Spleen (tissue), 11 donors: ENCODE measurements at regions not wholly inside any gene's neighbourhood (a gene's known extent, or its start where the extent isn't known, plus 50 kb on each side); places are given as distances from the start of the nearest gene placed in this dataset.
A peak's percentile ranks its signal among the peaks of the same experiment; 100 is the strongest.

Experiments used
- DNase-seq: peaks from one replicate; pipeline ENCODE4 v3.0.0-alpha.2; 2020
- H3K27ac ChIP-seq, 8 donors: fragments of 200-600 bp; sonication (generic) in 7 of 8; 1 replicate in 4 of 8; 2 replicates in 4 of 8; pipeline versions ENCODE4 v1.5.0 to v1.8.0; 2016 to 2021; ENCODE audit warnings: inconsistent platforms in 4 of 8, mild to moderate bottlenecking in 4 of 8, moderate library complexity in 1 of 8
- H3K27me3 ChIP-seq, 7 donors: fragments of 200-600 bp; sonication (generic) in 6 of 7; replicated peaks in 1 of 7; 1 replicate in 4 of 7; 2 replicates in 3 of 7; pipeline versions ENCODE4 v1.5.0 to v1.8.0; 2016 to 2021; ENCODE audit warnings: inconsistent platforms in 3 of 7, mild to moderate bottlenecking in 1 of 7
- H3K36me3 ChIP-seq, 6 donors: fragments of 200-600 bp; sonication (generic) in 5 of 6; 1 replicate in 4 of 6; 2 replicates in 2 of 6; pipeline versions ENCODE4 v1.5.0 to v1.8.0; 2016 to 2021; ENCODE audit warnings: inconsistent platforms in 2 of 6
- H3K4me1 ChIP-seq, 6 donors: fragments of 200-600 bp; sonication (generic) in 5 of 6; 1 replicate in 3 of 6; 2 replicates in 3 of 6; pipeline versions ENCODE4 v1.5.0 to v1.8.0; 2016 to 2021; ENCODE audit warnings: inconsistent platforms in 3 of 6
- H3K4me3 ChIP-seq, 8 donors: fragments of 200-600 bp; sonication (generic) in 7 of 8; 1 replicate in 4 of 8; 2 replicates in 4 of 8; pipeline versions ENCODE4 v1.5.0 to v1.8.0; 2016 to 2021; ENCODE audit warnings: inconsistent platforms in 4 of 8, mild to moderate bottlenecking in 4 of 8, moderate library complexity in 2 of 8
- H3K9me3 ChIP-seq, 8 donors: fragments of 200-600 bp; sonication (generic) in 7 of 8; 1 replicate in 4 of 8; 2 replicates in 4 of 8; pipeline versions ENCODE4 v1.5.0 to v1.8.0; 2016 to 2021; ENCODE audit warnings: inconsistent platforms in 4 of 8
- POLR2A ChIP-seq, 3 donors: fragments of 450-650 bp; IDR thresholded peaks; one replicate each; pipeline ENCODE4 v1.5.1; 2017; ENCODE audit warnings: antibody characterized with exemption in 3 of 3, mild to moderate bottlenecking in 1 of 3
- POLR2AphosphoS5 ChIP-seq, 3 donors: sonication (generic); formaldehyde crosslinking; IDR thresholded peaks; one replicate each; pipeline ENCODE4 v1.5.1; 2017; ENCODE audit warnings: antibody characterized with exemption in 3 of 3
- WGBS, 5 donors: extraction: QIAGEN DNeasy Blood & Tissue Kit in 3 of 5; methylation state at CpG; one replicate each; pipeline versions ENCODE4 v1.1.5 to v1.1.7; 2013 to 2018; 5-methylcytosine and 5-hydroxymethylcytosine counted together
- intact Hi-C: fragments of 100-400 bp; cut with DNase I; formaldehyde crosslinking; loops from one replicate; pipeline ENCODE4 v1.15.0; 2023; ENCODE audit warnings: low total_unique reads
- TF ChIP-seq, protein P1 (sequence below), 11 experiments: fragments of 200-600 bp in 7 of 11; fragments of 450-650 bp in 4 of 11; sonication (generic) in 4 of 11; IDR thresholded peaks in 8 of 11; conservative IDR thresholded peaks in 3 of 11; 1 replicate in 7 of 11; 2 replicates in 4 of 11; pipeline versions ENCODE4 v1.4.0 to v1.8.0; 2016 to 2021; ENCODE audit warnings: antibody characterized with exemption in 11 of 11, inconsistent platforms in 4 of 11, mild to moderate bottlenecking in 1 of 11
- donor health status: healthy with polysubstance abuse.
- donor health status: DM: no; HTN: no; CAD: no; lungs with moderate emphysema.
- donor health status: DM: no; HTN: no; CAD: no.
- donor health status: Bipolar disorder and iron deficiency.
- donor health status: healthy.
- donor health status: DM: no; HTN: no; CAD: no.
- donor health status: DM: yes; HTN: yes; CAD: no.

GRCh38 chr2:12896318-12896982 lies 179.7 kb downstream of the TRIB2 start:
- no peak for DNase-seq
- TF ChIP-seq POLR2A (IDR thresholded peaks at IDR 0.05) (no peak), POLR2AphosphoS5 (IDR thresholded peaks at IDR 0.05) (peak in 1 of 3 donors; percentile 21)
- TF ChIP-seq, protein P1, sequence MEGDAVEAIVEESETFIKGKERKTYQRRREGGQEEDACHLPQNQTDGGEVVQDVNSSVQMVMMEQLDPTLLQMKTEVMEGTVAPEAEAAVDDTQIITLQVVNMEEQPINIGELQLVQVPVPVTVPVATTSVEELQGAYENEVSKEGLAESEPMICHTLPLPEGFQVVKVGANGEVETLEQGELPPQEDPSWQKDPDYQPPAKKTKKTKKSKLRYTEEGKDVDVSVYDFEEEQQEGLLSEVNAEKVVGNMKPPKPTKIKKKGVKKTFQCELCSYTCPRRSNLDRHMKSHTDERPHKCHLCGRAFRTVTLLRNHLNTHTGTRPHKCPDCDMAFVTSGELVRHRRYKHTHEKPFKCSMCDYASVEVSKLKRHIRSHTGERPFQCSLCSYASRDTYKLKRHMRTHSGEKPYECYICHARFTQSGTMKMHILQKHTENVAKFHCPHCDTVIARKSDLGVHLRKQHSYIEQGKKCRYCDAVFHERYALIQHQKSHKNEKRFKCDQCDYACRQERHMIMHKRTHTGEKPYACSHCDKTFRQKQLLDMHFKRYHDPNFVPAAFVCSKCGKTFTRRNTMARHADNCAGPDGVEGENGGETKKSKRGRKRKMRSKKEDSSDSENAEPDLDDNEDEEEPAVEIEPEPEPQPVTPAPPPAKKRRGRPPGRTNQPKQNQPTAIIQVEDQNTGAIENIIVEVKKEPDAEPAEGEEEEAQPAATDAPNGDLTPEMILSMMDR (IDR thresholded peaks at IDR 0.05 in 8 of 11, conservative IDR thresholded peaks at IDR 0.05 in 3 of 11): no peak
- Histone ChIP-seq H3K4me1 (peaks cover 6 to 17% (median 11%) of the 10 kb centered on the region in 6 donors), H3K36me3 (no peaks in the 10 kb centered on the region), H3K27ac (peak overlapping the region in 6 of 8 donors; percentile 15 to 72 (median 60)), H3K27me3 (no peaks in the 10 kb centered on the region), H3K9me3 (peaks cover 0 to 27% (median 18%) of the 10 kb centered on the region in 8 donors), H3K4me3 (no peak overlapping the region)
- WGBS, 5 donors: 62 to 74% (median 69%) methylated on average over 4 of the region's 4 CpGs
- intact Hi-C loops: no loop called here

GRCh38 chr2:12897181-12897580 lies 180.4 kb downstream of the TRIB2 start:
- Histone ChIP-seq H3K9me3 (peaks cover 0 to 20% (median 11%) of the 10 kb centered on the region in 8 donors), H3K4me1 (peaks cover 6 to 17% (median 11%) of the 10 kb centered on the region in 6 donors), H3K4me3 (no peak overlapping the region), H3K36me3 (no peaks in the 10 kb centered on the region), H3K27me3 (no peaks in the 10 kb centered on the region), H3K27ac (peak overlapping the region in 7 of 8 donors; percentile 15 to 72 (median 60))
- WGBS, 5 donors: 26 to 45% (median 38%) methylated on average over 1 of the region's 1 CpG
- intact Hi-C loops: no loop called here
- DNase-seq: no peak
- no peak for TF ChIP-seq POLR2AphosphoS5 (IDR thresholded peaks at IDR 0.05)

GRCh38 chr2:12903272-12903671 lies 186.5 kb downstream of the TRIB2 start:
- intact Hi-C loops: no loop called here
- no peaks in the 10 kb centered on the region for H3K4me1 ChIP-seq
- no peak overlapping the region for H3K27ac ChIP-seq
- H3K9me3 ChIP-seq: no peaks in the 10 kb centered on the region
- H3K36me3 ChIP-seq: no peaks in the 10 kb centered on the region
- no peak for DNase-seq
- WGBS, 5 donors: 87 to 96% (median 93%) methylated on average over 2 of the region's 2 CpGs
- no peak for TF ChIP-seq POLR2A (IDR thresholded peaks at IDR 0.05)
- no peak for TF ChIP-seq POLR2AphosphoS5 (IDR thresholded peaks at IDR 0.05)
- TF ChIP-seq, protein P1 (IDR thresholded peaks at IDR 0.05 in 8 of 11, conservative IDR thresholded peaks at IDR 0.05 in 3 of 11): no peak
- no peaks in the 10 kb centered on the region for H3K27me3 ChIP-seq
- H3K4me3 ChIP-seq: no peak overlapping the region

GRCh38 chr2:12910431-12910830 lies 193.7 kb downstream of the TRIB2 start:
- intact Hi-C loops: no loop called here
- no peak for DNase-seq
- no peak overlapping the region for H3K27ac ChIP-seq
- no peaks in the 10 kb centered on the region for H3K4me1 ChIP-seq
- no peaks in the 10 kb centered on the region for H3K36me3 ChIP-seq
- 90 to 94% (median 93%) methylated on average over 2 of the region's 2 CpGs for WGBS, 5 donors
- no peak for TF ChIP-seq POLR2AphosphoS5 (IDR thresholded peaks at IDR 0.05)
- TF ChIP-seq POLR2A (IDR thresholded peaks at IDR 0.05): no peak
- TF ChIP-seq, protein P1 (IDR thresholded peaks at IDR 0.05 in 8 of 11, conservative IDR thresholded peaks at IDR 0.05 in 3 of 11): no peak
- H3K9me3 ChIP-seq: no peaks in the 10 kb centered on the region
- H3K27me3 ChIP-seq: peaks cover 0 to 3% (median 0%) of the 10 kb centered on the region in 7 donors
- no peak overlapping the region for H3K4me3 ChIP-seq
